Parathyroid adenoma (tissue), 2 donors: ENCODE measurements at regions not wholly inside any gene's neighbourhood (a gene's known extent, or its start where the extent isn't known, plus 50 kb on each side); places are given as distances from the start of the nearest gene placed in this dataset.

Source experiments
- H2AFZ ChIP-seq: fragments of 300-600 bp; sonication (generic); one replicate; pipeline ENCODE4 v1.7.0; 2017; ENCODE audit warnings: antibody characterized with exemption, mild to moderate bottlenecking
- H3K27ac ChIP-seq: fragments of 300-600 bp; sonication (generic); one replicate; pipeline ENCODE4 v1.7.0; 2017
- H3K27me3 ChIP-seq: fragments of 300-600 bp; sonication (generic); one replicate; pipeline ENCODE4 v1.7.0; 2017; ENCODE audit warnings: low read length; ENCODE audit not compliant: control insufficient read depth, insufficient read depth
- H3K36me3 ChIP-seq: fragments of 300-600 bp; sonication (generic); one replicate; pipeline ENCODE4 v1.7.0; 2017; ENCODE audit warnings: low read length; ENCODE audit not compliant: control insufficient read depth, insufficient read depth
- H3K4me1 ChIP-seq: fragments of 300-600 bp; sonication (generic); one replicate; pipeline ENCODE4 v1.7.0; 2017; ENCODE audit warnings: control low read depth
- H3K4me2 ChIP-seq: fragments of 300-600 bp; sonication (generic); one replicate; pipeline ENCODE4 v1.7.0; 2017; ENCODE audit warnings: low read length
- H3K4me3 ChIP-seq: fragments of 300-600 bp; sonication (generic); one replicate; pipeline ENCODE4 v1.7.0; 2017; ENCODE audit warnings: low read depth, low read length
- H3K79me2 ChIP-seq: fragments of 300-600 bp; sonication (generic); one replicate; pipeline ENCODE4 v1.7.0; 2017; ENCODE audit warnings: control low read depth
- H3K9ac ChIP-seq: fragments of 300-600 bp; sonication (generic); one replicate; pipeline ENCODE4 v1.7.0; 2017; ENCODE audit warnings: mild to moderate bottlenecking
- H3K9me3 ChIP-seq: fragments of 300-600 bp; sonication (generic); one replicate; pipeline ENCODE4 v1.7.0; 2017; ENCODE audit warnings: low read length; ENCODE audit not compliant: control insufficient read depth
- CTCF ChIP-seq: fragments of 300-600 bp; sonication (generic); IDR thresholded peaks from one replicate; pipeline ENCODE4 v1.7.0; 2017; ENCODE audit warnings: antibody characterized with exemption, mild to moderate bottlenecking
- donor health status: primary hyperparathyroidism.

DNA sequence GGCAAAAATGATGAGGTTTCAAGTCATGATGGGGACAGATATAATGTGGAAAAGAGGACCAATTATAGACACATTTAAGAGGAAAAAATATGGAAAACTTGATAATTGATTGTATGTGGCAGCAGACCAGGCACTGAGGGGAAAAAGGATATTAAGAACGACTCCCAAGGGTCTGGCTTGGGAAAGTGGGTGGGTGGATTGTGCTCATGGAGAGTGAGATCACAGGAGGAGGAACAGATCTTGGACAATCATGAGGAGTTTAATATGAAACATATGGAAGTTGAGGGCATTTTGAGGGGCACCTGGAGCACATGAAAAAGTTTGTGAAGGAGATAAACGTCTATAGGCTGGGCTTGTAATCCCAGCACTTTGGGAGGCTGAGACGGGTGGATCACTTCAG lies 454.3 kb upstream of the KLF4 start:
- H3K27ac ChIP-seq: no peak overlapping the region
- TF ChIP-seq CTCF: no peak
- no peaks in the 10 kb centered on the region for H3K4me1 ChIP-seq

DNA sequence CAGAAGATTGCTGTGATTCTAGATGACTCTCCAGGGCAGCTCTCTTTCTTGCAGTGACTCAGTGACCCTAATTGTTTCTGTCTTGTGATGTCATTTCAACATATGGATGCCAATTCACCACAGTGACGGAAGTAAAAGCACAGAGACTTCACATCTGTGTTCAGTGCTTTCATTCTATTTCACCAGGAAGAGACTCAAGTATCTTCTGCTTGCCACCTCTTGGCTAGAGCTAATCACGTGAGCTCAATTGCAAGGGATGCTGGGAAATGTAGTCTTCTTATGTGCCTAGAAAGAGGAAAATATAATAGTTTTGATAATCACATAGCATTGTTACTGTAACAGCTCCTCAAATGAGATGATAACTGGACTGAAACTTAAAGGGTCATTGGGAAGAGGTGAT lies 453.3 kb upstream of the KLF4 start:
- TF ChIP-seq CTCF: no peak
- no peaks in the 10 kb centered on the region for H3K4me1 ChIP-seq
- H2AFZ ChIP-seq: no peak overlapping the region
- H3K4me2 ChIP-seq: no peak overlapping the region
- H3K79me2 ChIP-seq: no peaks in the 10 kb centered on the region
- no peaks in the 10 kb centered on the region for H3K36me3 ChIP-seq
- no peaks in the 10 kb centered on the region for H3K9me3 ChIP-seq
- no peak overlapping the region for H3K9ac ChIP-seq
- no peak overlapping the region for H3K4me3 ChIP-seq
- no peaks in the 10 kb centered on the region for H3K27me3 ChIP-seq
- no peak overlapping the region for H3K27ac ChIP-seq

More for the DNA sequence above, 454.3 kb upstream of the KLF4 start:
- H3K4me3 ChIP-seq: no peak overlapping the region
- no peaks in the 10 kb centered on the region for H3K79me2 ChIP-seq
- H3K36me3 ChIP-seq: no peaks in the 10 kb centered on the region
- no peaks in the 10 kb centered on the region for H3K9me3 ChIP-seq
- H3K27me3 ChIP-seq: no peaks in the 10 kb centered on the region
- H2AFZ ChIP-seq: no peak overlapping the region
- H3K9ac ChIP-seq: no peak overlapping the region
- H3K4me2 ChIP-seq: no peak overlapping the region

DNA sequence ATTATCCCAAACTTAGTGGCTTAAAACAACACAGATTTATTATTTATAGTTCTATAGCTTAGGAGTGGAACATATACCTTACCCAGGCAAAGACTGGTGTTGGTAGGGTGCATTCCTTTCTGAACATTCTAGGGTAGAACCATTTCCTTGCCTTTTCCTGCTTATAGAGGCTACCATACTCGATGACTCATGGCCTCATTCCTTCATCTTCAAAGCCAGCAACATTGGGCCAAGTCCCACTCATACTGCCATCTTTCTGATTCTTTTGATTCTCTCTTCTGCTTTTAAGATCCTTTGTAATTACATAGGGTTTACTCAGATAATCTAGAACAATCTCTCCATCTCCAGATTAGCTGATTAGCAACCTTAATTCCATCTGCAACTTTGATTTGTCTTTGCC lies 452.7 kb upstream of the KLF4 start:
- H3K27ac ChIP-seq: no peak overlapping the region

GRCh38 chr9:107940616-107941595 lies 451.3 kb upstream of the KLF4 start:
- Histone ChIP-seq H3K9ac (no peak overlapping the region), H3K4me2 (no peak overlapping the region), H3K27ac (no peak overlapping the region), H3K9me3 (no peaks in the 10 kb centered on the region), H3K4me1 (no peaks in the 10 kb centered on the region), H3K4me3 (no peak overlapping the region), H3K27me3 (no peaks in the 10 kb centered on the region), H2AFZ (no peak overlapping the region), H3K79me2 (no peaks in the 10 kb centered on the region), H3K36me3 (no peaks in the 10 kb centered on the region)
- TF ChIP-seq CTCF: no peak

More for the DNA sequence above, 452.7 kb upstream of the KLF4 start:
- H3K4me2 ChIP-seq: no peak overlapping the region
- no peaks in the 10 kb centered on the region for H3K9me3 ChIP-seq
- H3K27me3 ChIP-seq: no peaks in the 10 kb centered on the region
- TF ChIP-seq CTCF: no peak
- H3K4me3 ChIP-seq: no peak overlapping the region
- no peak overlapping the region for H2AFZ ChIP-seq
- H3K4me1 ChIP-seq: no peaks in the 10 kb centered on the region
- no peaks in the 10 kb centered on the region for H3K79me2 ChIP-seq
- no peak overlapping the region for H3K9ac ChIP-seq
- H3K36me3 ChIP-seq: no peaks in the 10 kb centered on the region
